ENCODE measurements at regions not wholly inside any gene's neighbourhood (a gene's known extent, or its start where the extent isn't known, plus 50 kb on each side); places are given as distances from the start of the nearest gene placed in this dataset.

DNA sequence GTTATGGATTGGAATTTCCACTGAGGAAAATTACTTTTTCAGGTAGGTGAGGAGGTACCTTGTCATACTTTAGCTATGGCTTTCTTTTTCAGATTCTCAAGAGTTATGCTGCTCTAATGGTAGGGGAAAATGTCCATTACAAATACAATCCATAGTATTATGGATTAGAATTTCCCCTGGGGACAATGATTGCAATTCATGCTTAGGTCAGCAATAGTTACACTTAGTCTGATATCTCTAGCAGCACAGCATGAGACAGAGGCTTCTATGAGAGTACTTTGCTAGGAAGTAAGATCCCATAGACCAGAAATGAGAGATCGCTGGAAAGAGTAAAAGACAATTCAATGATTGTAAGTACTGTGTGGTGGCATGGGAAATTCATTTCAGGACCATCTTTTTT, 949.5 kb upstream of the CDH8 start:
- no peaks in the 10 kb centered on the region for H3K36me3 ChIP-seq
- H3K27me3 ChIP-seq = no peaks in the 10 kb centered on the region
- DNase-seq = no peak
- no peak for TF ChIP-seq POLR2A (IDR thresholded peaks at IDR 0.05)
- TF ChIP-seq, protein P1, sequence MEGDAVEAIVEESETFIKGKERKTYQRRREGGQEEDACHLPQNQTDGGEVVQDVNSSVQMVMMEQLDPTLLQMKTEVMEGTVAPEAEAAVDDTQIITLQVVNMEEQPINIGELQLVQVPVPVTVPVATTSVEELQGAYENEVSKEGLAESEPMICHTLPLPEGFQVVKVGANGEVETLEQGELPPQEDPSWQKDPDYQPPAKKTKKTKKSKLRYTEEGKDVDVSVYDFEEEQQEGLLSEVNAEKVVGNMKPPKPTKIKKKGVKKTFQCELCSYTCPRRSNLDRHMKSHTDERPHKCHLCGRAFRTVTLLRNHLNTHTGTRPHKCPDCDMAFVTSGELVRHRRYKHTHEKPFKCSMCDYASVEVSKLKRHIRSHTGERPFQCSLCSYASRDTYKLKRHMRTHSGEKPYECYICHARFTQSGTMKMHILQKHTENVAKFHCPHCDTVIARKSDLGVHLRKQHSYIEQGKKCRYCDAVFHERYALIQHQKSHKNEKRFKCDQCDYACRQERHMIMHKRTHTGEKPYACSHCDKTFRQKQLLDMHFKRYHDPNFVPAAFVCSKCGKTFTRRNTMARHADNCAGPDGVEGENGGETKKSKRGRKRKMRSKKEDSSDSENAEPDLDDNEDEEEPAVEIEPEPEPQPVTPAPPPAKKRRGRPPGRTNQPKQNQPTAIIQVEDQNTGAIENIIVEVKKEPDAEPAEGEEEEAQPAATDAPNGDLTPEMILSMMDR (IDR thresholded peaks at IDR 0.05) = no peak
- no peaks in the 10 kb centered on the region for H3K4me1 ChIP-seq
- intact Hi-C loops (cut with DNase I; ENCODE audit: low total_unique reads) = no loop called here
- no peak overlapping the region for H3K4me3 ChIP-seq
- no peak overlapping the region for H3K27ac ChIP-seq
- no peaks in the 10 kb centered on the region for H3K9me3 ChIP-seq

DNA sequence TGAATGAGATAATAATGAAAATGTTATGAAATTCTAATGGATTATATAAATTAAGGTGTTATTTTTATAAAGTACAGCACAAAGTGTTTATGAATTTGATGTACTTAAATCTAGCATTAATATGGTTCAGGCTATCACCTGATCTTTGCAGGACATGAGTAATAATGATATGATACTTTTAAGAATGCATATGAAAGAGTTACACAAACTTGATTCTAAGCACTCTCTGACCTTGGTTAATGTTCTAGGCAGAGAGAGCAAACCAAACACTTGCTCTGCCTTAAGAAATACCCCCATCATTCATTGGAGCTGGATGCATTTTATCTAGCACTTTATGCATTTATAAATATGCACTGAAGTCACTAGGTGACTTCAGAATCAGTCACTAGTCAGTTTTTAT, 942.2 kb upstream of the CDH8 start:
- Histone ChIP-seq H3K9me3 (no peaks in the 10 kb centered on the region), H3K4me3 (no peak overlapping the region), H3K27me3 (no peaks in the 10 kb centered on the region), H3K36me3 (no peaks in the 10 kb centered on the region), H3K27ac (no peak overlapping the region), H3K4me1 (no peaks in the 10 kb centered on the region)
- TF ChIP-seq POLR2A (IDR thresholded peaks at IDR 0.05) = no peak
- TF ChIP-seq, protein P1 (IDR thresholded peaks at IDR 0.05) = no peak
- no peak for DNase-seq
- intact Hi-C loops (cut with DNase I; ENCODE audit: low total_unique reads) = no loop called here

DNA sequence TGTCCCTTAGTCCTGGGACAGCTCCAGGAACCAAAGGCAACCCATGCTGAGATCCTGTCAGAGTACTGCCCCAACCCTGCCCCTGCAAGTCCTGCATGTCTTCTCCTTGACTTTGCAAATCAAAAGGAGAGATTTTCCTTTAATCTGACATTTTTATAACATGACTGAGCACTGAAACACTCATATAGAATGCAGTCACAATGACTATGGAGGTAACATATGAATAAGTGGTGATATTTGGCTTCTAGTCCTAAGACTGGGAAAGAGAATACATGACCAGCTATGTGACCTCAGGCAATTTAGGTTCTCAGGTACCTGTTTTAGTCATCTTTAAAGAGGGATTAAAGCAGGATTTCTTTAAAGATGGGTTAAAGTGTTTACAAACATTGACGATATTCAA, 941.6 kb upstream of the CDH8 start:
- intact Hi-C loops (cut with DNase I; ENCODE audit: low total_unique reads) = no loop called here
- Histone ChIP-seq H3K27me3 (no peaks in the 10 kb centered on the region), H3K4me3 (no peak overlapping the region), H3K4me1 (no peaks in the 10 kb centered on the region), H3K9me3 (no peaks in the 10 kb centered on the region), H3K27ac (no peak overlapping the region), H3K36me3 (no peaks in the 10 kb centered on the region)
- no peak for DNase-seq
- TF ChIP-seq POLR2A (IDR thresholded peaks at IDR 0.05) = no peak
- TF ChIP-seq, protein P1 (IDR thresholded peaks at IDR 0.05) = no peak

DNA sequence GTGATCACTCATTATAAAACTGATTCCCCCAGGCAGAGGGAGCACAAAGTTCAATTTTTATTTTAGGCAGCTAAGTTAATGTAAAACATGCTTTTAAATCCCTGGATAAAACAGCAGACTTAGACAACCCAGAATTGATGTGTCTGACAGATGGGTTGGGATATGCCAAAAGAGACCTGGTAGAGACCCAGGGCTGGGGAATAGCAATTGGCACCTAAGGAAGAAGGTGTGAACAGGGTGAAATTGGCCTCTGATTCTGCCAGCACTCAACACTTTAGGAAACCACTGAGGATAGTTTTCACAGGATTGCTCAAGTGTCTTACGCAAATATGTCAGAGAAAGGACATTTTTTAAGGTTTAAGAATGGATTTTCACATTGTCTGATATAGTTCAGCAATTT, 938.2 kb upstream of the CDH8 start:
- no peaks in the 10 kb centered on the region for H3K27me3 ChIP-seq
- intact Hi-C loops (cut with DNase I; ENCODE audit: low total_unique reads) = no loop called here
- H3K4me1 ChIP-seq = no peaks in the 10 kb centered on the region

DNA sequence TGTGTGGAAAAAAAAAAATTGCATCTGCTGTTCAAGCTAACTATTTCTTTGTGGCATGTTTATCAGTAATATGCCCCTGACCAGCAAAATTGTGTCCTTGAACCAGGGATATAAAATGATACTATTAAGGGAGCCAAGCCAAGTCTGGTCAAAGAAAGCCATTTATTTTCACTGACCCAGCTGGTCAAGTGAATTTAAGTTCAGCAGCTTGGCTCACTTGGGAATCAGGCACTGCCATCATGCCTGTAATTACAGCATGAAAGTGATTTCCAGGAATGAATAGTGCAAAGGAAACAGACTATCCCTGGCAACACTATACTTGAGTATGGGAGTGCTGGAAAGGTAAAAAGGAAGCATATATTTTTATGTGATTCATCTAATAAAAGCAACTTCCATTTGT, 934.6 kb upstream of the CDH8 start:
- H3K36me3 ChIP-seq = no peaks in the 10 kb centered on the region
- H3K27me3 ChIP-seq = no peaks in the 10 kb centered on the region
- no peak overlapping the region for H3K27ac ChIP-seq
- no peak for TF ChIP-seq POLR2A (IDR thresholded peaks at IDR 0.05)
- TF ChIP-seq, protein P1 (IDR thresholded peaks at IDR 0.05) = no peak
- intact Hi-C loops (cut with DNase I; ENCODE audit: low total_unique reads) = no loop called here
- H3K4me1 ChIP-seq = no peaks in the 10 kb centered on the region
- no peak overlapping the region for H3K4me3 ChIP-seq
- no peak for DNase-seq
- no peaks in the 10 kb centered on the region for H3K9me3 ChIP-seq

More for the DNA sequence above, 938.2 kb upstream of the CDH8 start:
- no peak for TF ChIP-seq POLR2A (IDR thresholded peaks at IDR 0.05)
- TF ChIP-seq, protein P1 (IDR thresholded peaks at IDR 0.05) = no peak
- no peak for DNase-seq
- no peak overlapping the region for H3K4me3 ChIP-seq
- H3K36me3 ChIP-seq = no peaks in the 10 kb centered on the region
- H3K27ac ChIP-seq = no peak overlapping the region
- H3K9me3 ChIP-seq = no peaks in the 10 kb centered on the region

Data from uterus (tissue), 3 donors.